HG02571 (cell line): ENCODE measurements at regions not wholly inside any gene's neighbourhood (a gene's known extent, or its start where the extent isn't known, plus 50 kb on each side); places are given as distances from the start of the nearest gene placed in this dataset.

Experiments used
- ATAC-seq: cut with Tn5 transposase; IDR thresholded peaks from one replicate; pipeline ENCODE4 v1.9.1; 2021; ENCODE audit warnings: mild to moderate bottlenecking, moderate library complexity; ENCODE audit not compliant: unreplicated experiment

- ATAC-seq, result no peak
Observed at GRCh38 chr2:790634-791245, 113.5 kb upstream of the TMEM18 start.

- no peak for ATAC-seq
Observed at GRCh38 chr2:790081-790480, 112.9 kb upstream of the TMEM18 start.

GRCh38 chr2:789529-789928 is 112.3 kb upstream of the TMEM18 start:
- ATAC-seq, result no peak

- ATAC-seq, result no peak
Observed at GRCh38 chr2:788227-789032, 111.2 kb upstream of the TMEM18 start.

GRCh38 chr2:784753-785152 is 107.5 kb upstream of the TMEM18 start:
- no peak for ATAC-seq

- ATAC-seq, result no peak
Observed at GRCh38 chr2:780581-780980, 103.4 kb upstream of the TMEM18 start.

GRCh38 chr2:780002-780401 is 102.8 kb upstream of the TMEM18 start:
- no peak for ATAC-seq

GRCh38 chr2:778731-779350 is 101.6 kb upstream of the TMEM18 start:
- ATAC-seq, result no peak

GRCh38 chr2:777546-777945 is 100.3 kb upstream of the TMEM18 start:
- ATAC-seq, result no peak

- ATAC-seq, result no peak
Observed at GRCh38 chr2:777051-777450, 99.8 kb upstream of the TMEM18 start.

GRCh38 chr2:776487-776886 is 99.3 kb upstream of the TMEM18 start:
- no peak for ATAC-seq

- no peak for ATAC-seq
Observed at GRCh38 chr2:776038-776437, 98.8 kb upstream of the TMEM18 start.

GRCh38 chr2:774436-774835 is 97.2 kb upstream of the TMEM18 start:
- no peak for ATAC-seq

- ATAC-seq, result no peak
Observed at GRCh38 chr2:773256-774160, 96.3 kb upstream of the TMEM18 start.

- ATAC-seq, result no peak
Observed at GRCh38 chr2:771538-771937, 94.3 kb upstream of the TMEM18 start.

- no peak for ATAC-seq
Observed at GRCh38 chr2:770776-771175, 93.6 kb upstream of the TMEM18 start.

GRCh38 chr2:769771-770170 is 92.6 kb upstream of the TMEM18 start:
- no peak for ATAC-seq

GRCh38 chr2:768451-768850 is 91.2 kb upstream of the TMEM18 start:
- ATAC-seq, result no peak

- no peak for ATAC-seq
Observed at GRCh38 chr2:767944-768343, 90.7 kb upstream of the TMEM18 start.

- no peak for ATAC-seq
Observed at GRCh38 chr2:767440-767839, 90.2 kb upstream of the TMEM18 start.

- ATAC-seq, result no peak
Observed at GRCh38 chr2:766255-766654, 89.0 kb upstream of the TMEM18 start.
